GDM1 (cell line): ENCODE measurements at regions not wholly inside any gene's neighbourhood (a gene's known extent, or its start where the extent isn't known, plus 50 kb on each side); places are given as distances from the start of the nearest gene placed in this dataset.
A peak's percentile ranks its signal among the peaks of the same experiment; 100 is the strongest.
"Not testable (repeated sequence)": the region's sequence is repeated elsewhere in the genome, so short reads cannot be mapped to it uniquely, and the experiment has no call there.

Experiments used
- DNase-seq: peaks from one replicate; lab custom pipeline; 2025; lab: John Stamatoyannopoulos, UW

DNA sequence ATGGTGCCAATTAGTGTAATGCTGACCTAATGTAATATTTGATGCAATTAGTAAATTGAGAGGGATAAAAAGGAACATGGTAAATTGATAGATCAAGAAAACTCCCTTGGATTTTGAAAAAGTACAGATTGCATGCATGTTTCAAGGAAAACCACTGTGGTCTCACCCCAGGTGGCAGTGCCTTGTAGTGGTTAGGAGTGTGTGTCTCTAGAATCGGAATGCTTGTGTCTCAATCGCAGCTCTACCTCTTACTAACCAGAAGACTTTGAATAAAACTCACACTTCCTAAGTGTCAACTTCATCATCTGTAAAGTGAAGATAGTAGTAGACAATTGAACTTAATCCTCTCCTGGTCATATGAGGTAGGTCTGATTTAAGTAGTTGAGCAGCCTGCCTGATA lies 128.9 kb upstream of the GOT2 start:
- DNase-seq: no peak

DNA sequence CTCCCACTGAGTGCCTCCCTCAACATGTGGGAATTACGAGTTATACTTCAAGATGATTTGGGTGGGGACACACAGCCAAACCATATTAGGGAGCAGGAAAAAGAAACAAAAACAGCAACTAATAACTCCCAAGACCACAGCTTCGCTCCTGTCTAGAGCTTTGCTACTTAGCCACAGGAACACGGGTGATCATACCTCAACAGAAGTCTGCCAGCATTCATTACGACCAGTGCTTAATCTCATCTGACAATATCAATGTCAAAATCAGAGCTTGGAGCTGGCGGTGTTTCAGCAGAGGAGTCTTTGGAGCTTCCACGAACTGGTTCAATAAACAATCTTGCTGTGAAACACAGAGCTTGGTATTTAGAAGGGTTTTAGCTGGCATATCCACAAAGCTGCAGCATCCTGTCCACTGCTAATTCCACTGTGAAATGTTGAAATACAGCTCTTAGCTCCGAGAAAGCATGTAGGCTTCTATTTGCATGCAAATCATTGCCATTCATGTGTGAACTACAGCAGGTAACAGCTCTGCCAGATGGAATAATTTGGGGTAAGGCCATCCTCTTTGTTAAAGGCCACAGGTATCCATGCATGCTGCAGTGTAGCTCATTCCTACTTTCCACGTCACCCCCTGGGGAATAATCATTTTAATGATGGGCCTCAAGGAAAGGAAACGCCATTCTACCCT lies 128.4 kb upstream of the GOT2 start:
- DNase-seq: no peak

DNA sequence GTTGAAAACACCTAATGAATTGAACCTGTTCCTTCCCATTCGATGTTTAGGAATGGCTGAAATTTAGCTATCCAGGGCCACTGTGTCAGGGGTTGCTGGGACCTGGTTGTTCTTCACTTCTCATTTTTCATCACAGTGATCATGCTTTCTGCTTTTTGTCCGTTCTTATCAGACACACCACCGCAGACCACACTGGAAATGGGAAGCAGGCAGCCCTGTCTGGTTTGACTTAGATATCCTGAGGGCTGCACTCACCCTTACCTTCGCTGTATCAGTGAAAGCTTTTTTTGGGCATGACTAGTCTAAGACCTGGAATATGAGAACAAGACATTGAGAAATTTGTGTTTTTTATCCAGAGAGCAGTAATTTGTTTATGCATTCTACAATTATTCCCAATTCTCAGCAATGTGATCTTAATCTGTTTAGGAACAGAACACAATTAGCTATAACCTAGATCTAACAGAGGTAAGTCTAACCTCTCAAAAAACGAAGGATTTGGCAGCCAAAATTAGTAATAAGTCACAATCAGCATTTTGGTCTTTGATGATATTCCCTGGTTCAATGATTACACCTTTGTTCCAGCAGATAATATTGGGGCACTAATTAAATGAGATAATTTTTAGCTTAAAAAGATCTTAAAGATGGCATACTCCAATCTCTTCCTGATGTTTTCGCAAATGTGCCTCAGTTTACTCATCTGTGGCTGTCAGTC lies 126.0 kb upstream of the GOT2 start:
- DNase-seq: peak; percentile 76

DNA sequence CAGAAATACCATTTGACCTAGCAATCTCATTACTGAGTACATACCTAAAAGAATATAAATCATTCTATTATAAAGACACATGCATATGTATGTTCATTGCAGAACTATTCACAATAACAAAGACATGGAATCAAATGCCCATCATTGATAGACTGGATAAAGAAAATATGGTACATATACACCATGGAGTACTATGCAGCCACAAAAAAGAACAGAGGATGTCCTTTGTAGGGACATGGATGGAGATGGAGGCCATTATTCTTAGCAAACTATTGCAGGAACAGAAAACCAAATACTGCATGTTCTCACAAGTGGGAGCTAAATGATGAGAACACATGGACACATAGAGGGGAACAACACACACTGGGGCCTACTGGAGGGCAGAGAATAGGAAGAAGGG lies 124.5 kb upstream of the GOT2 start:
- not testable (repeated sequence) for DNase-seq

DNA sequence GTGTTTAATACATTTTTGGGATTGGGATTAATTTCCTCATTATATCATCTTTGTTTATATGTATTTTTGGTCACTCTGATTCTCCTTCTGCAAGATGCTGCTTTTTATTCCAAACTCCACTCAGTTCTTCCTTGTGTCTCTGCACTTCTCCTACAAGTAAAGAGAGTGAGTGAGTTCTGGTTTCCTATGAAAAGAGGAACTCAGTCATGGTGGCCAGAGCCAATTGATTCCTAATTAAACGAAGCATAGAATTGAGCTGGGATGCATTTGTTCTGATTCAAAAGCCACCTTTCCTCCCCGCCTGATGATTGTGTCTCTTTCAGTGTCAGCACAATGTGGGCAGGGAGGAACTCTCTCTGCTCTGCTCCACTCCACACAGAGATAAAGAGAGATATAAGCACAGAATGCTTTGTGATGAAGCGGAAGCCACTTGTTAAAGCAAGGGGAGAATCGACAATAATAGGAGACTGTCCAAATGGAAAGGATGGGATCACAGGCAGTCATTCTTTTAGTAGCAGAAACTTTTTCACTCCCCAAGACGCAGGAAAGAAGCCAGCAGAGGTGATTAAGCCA lies 121.3 kb upstream of the GOT2 start:
- DNase-seq: no peak

DNA sequence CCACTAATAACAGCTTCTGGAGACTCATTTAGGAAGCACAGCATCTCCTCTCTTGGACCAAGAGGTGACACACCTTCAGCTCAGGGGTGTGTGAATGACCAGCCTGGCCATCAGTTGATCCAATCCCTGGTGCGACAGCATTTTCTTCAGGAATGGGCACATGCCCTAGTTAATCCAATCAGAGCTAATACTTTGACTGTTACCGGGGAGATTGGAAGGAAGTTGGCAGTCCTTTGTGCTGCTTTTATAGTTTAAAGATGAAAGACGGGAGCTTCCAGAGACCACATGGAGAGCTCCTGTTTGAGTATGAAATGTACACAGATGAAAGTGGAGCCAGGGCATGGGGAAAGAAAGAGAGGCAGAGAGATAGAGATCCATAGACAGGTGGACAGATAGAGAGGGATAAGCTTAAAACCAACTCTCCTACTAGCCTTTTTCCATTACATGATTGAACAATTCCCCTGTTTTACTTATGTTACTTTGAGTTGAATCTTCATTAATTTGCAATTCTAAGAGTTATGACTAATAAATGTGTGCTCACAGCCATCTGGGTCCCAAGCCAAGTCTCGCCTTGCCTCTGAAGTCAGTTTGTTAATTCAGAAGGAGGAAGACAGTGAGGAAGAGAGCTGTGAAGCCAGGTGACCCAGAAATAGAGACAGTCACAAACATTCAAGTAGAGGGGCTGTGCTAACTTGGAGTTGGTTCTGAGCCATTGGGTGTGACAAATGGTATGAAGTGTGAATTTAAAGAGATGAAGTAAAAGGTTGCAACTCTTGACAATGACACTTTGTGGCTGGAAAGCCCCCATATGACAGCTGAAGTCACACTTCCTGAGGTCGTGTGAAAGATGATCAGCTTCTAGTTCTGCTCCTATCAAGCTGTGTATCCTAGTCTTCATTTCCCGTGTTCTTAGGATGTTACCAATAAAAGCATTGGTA lies 120.0 kb upstream of the GOT2 start:
- DNase-seq: no peak

DNA sequence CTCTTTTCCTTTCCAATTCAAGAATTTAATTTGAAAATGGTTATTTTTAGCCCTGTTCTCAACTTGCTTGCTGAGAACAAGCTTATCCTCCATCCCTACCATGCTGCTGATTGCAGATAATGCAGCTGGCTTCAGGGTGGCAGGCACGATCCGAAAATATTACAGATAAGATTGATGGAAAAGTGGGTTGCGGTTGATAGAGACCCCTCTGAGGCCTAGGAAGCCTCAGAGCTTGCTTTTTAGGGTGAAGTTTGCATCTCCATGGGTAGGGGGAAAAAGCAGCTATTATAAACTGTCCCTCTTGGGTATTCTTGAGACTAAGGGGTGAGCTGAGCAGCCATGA lies 116.5 kb upstream of the GOT2 start:
- no peak for DNase-seq

DNA sequence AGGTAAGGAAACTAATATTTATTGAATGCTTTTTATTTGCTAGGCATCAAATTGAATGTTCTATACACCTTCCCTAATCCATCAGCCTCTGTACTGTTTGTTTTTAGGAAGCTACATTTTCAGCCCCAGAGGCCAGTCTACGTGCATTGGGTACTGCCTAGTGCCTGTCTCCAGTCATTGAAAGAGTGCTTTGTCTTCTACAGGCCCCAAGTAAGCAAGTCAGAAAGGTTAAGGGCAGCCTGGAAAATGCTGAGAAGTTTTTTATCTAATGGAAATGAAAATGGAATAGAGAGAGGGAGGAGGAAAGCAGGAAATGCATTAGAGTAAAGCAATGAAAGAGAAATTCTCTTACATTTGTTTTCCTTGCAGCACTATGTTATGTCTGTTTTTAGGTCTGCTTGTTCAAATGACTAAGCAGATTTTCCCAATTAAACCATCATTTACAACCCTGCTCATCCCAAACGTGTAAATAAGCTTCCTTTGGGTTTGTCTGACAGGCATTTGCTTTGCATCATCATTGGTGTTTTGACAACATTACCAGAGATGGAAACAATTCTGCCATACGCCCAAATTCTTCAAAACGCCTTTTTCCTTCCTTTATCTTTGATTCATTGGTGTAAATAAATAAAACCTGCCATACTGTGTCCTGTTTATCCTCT lies 116.0 kb upstream of the GOT2 start:
- DNase-seq: no peak

DNA sequence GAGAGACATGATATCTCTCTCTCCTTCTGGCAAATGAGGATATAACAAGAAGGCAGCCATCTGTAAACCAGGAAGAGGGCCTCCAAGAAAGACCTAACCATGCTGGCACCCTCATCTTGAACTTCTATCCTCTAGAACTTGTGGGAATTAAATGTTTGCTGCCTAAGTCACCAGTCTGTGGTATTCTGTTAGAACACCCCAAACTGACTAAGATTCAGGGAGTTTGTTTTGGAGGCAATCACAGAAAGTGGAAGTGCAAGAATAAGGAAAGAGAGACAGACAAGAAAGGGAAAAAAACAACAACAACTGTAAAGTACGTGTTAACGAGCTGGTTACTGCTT lies 114.5 kb upstream of the GOT2 start:
- DNase-seq: no peak

DNA sequence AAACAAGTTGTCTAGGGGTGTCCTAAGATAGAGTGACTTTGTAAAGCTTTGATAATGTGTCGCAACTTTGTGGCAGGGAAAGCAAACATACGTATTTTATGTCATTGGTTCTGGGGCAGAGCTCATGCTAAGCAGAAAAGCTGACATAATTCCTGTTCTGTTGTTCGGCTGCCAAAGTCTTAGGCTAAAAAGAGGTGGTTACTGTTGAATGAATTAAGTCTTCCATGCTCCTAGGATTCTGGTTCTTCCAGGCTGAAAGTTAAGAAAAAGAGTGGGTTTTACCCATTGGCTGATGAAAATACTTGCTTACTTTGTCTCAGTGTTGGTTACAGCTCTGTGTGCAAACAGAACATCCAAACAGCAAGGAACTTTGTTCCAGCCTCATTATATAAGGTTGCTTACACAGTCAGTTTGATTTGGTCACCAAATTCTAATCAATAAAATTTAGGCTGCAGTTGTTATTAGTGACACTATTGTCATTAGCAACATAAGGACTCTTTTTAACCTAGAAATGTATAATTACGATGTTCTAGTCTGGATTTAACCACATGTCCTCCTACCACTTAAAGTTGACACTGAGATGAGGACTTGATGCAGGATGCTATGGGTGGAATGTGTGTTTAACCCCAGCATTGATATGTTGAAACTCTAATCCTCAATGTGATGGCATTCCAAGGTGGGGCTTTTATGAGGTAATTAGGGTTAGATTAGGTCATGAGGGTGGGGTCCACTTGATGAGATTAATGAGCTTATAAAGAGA lies 114.0 kb upstream of the GOT2 start:
- DNase-seq: no peak

DNA sequence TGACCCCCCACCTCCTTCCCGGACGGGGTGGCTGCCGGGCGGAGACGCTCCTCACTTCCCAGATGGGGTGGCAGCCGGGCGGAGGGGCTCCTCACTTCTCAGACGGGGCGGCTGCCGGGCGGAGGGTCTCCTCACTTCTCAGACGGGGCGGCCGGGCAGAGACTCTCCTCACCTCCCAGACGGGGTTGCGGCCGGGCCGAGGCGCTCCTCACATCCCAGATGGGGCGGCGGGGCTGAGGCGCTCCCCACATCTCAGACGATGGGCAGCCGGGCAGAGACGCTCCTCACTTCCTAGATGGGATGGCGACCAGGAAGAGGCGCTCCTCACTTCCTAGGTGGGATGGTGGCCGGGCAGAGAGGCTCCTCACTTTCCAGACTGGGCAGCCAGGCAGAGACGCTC lies 112.1 kb upstream of the GOT2 start:
- not testable (repeated sequence) for DNase-seq

DNA sequence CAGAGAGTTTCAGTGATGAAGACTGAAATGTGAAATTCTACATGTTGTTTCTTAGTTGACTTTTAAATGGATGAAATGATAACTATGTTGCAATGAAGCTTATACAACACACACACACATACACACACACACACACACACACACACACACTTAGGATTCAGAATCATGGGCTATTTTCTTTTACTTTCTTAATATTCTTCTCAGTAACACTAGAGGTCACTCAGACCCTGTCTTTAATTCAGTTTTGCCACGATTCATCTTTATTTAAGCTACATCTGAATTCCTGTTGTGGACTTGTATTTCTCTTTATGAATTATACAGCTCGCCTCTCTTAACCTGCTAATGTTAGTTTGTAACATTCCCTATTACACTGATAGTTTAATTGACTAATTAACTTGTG lies 109.6 kb upstream of the GOT2 start:
- DNase-seq: no peak

DNA sequence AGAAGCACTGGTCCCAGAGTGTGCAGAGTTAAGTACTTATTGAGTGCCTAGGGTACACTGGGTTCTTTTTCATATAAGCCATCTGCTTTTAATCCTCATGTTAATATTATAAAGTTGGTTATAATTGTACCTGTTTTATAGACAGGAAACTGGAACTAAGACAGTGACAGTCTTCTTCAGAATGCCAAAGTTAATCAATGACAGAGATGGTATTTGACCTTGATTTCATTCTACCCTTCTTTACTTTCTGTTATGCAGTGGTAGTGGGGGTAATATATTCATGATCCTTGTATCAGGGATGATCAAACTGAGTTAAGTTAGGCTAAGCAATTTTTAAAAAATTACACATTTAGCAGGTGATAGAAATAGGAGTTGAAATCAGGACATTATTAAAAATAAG lies 108.6 kb upstream of the GOT2 start:
- DNase-seq: no peak

DNA sequence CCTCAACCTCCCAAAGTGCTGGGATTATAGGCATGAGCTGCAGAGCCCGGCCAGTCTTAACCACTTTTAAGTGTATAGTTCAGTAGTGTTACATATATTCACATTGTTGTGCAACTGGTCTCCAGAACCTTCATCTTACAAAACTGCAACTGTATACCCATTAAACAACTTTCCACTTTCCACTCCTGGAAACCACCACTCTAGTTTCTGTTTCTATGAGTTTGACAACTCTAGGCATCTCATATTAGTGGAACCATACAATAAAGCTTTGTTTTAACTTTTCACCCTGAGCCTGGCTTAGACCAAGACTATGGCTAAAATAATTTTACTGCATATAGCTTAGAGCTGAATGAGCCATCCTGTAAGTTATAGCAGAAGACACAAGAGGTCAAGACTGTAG lies 108.0 kb upstream of the GOT2 start:
- DNase-seq: no peak

DNA sequence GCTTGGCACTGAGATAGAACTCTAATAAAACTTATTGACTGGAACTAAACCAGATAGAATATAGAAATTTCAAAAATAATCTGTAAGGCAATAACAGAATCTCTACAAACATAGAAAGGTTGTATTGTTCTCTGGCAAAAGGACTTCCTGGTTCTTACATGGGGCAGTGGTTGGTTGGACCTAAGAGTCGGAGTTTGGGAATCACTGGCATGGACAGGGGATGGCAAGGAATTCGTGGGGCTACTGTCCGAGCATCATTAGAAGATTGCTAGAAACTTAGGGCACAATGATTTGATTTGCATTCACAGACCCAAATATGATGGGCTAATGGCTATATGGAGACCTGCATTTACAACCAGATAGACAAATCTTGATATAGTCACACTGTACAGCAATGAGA lies 103.8 kb upstream of the GOT2 start:
- DNase-seq: no peak

DNA sequence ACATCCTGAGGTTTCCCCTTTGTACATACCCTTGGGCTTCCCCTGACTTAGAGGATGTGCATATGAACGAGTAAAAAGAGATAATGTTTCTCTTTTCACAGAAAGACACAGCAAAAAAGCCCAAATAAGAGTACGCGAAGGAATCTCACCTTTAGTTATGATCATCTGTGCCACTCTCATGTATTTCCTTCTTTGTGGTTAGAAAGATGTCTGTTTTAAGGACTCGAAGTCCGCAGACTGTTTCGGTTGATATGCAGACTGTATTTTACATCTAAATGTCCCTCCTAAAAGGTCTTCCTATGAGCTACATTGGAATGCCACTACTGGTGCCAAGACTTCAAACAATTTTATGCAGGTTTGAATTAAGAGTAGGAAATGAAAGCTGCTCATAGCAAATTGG lies 102.3 kb upstream of the GOT2 start:
- DNase-seq: no peak

DNA sequence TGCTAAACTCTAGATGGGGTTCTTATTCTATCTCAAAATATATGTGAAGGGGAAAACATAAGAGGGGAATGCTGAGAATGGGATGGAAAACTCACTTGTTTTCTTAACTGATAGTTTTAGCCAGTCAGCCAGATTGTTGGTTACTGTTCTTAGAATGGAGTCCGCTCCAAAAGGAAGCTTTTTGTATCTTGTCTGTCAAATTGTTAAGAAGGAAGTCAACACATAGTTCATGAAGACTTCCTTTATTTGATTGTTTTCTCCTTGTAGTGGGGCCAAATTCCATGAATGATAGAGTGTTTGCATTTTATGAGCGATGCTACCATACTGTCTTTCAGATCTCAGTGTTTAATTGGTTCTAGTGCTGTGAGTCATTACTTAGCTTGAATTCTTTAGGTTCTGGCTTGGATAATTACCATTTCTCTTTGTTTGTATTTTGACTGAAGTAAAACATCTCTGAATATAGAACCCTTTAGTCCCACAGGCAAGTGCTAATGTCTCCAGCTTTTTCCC lies 98.3 kb upstream of the GOT2 start:
- no peak for DNase-seq

DNA sequence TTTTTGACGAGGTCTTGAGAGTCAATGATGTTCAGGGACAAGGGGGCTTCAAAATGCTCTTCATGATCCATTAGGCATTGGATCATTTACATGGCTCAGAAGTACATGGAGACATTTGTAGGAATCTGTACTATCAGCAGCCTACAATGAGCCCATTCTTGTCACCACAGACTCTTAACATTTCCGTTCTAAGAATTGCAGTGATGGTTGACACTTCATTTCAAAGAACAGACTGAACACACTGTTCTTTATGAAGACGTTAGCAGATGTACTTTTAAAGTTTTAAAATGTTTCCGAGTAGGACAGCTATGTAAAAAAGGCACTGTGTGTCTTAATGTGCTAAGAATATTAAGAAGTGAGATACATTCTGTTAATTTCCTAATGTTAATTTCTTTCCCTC lies 97.3 kb upstream of the GOT2 start:
- no peak for DNase-seq

DNA sequence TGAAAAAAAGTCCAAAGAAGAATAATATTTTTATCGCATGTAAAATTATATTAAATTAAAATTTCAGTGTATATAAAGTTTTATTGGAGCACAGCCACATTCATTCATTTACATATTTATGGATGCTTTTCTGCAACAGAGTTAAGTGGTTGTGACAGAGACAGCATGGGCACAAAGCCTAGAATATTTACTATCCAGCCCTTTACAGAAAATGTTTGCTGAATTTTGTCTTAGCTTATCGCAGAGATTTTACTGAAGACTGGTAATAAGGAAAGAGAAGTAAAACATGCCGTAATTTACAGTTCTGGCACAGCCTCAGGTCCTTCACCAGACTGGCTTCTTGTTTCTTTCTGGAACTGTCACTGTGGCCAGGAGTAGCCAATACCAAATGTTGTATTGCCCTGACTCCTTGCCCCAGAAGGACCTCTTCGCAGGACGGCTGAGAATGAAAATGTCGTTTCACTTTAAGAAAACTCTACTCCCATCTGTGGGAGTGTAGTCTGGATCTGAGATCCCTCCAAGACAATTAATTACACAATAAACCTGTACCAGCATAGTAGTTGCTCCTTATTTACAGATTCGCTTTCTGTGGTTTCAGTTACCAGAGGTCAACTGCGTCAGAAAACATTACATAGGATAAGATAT lies 94.9 kb upstream of the GOT2 start:
- DNase-seq: no peak

DNA sequence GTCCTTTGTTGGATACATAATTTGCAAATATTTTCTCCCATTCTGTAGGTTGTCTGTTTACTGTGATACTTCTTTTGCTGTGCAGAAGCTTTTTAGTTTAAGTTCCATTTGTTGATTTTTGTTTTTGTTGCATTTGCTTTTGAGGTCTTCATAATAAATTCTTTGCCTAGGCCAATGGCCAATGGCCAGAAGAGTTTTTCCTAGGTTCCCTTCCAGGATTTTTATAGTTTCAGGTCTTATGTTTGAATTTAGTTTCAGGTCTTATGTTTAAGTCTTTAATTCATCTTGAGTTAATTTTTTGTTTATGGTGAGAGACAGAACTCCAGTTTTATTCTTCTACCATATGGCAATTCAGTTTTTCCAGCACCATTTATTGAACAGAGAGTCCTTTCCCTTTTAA lies 90.1 kb upstream of the GOT2 start:
- DNase-seq: no peak

DNA sequence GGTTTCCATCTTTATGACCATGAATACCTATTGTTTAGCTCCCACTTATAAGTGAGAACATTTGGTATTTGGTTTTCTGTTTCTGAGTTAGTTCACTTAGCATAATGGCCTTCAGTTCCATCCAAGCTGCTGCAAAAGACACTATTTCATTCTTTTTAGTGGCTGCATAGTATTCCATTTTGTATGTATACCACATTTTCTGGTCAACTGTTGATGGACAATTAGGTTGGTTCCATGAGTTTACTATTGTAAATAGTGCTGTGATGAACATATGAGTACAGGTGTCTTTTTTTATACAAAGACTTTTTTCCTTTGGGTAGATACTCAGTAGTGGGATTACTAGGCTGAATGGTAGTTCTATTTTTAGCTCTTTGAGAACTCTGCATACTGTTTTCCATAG lies 87.8 kb upstream of the GOT2 start:
- DNase-seq: no peak
